ENCODE measurements at regions not wholly inside any gene's neighbourhood (a gene's known extent, or its start where the extent isn't known, plus 50 kb on each side); places are given as distances from the start of the nearest gene placed in this dataset.

DNA sequence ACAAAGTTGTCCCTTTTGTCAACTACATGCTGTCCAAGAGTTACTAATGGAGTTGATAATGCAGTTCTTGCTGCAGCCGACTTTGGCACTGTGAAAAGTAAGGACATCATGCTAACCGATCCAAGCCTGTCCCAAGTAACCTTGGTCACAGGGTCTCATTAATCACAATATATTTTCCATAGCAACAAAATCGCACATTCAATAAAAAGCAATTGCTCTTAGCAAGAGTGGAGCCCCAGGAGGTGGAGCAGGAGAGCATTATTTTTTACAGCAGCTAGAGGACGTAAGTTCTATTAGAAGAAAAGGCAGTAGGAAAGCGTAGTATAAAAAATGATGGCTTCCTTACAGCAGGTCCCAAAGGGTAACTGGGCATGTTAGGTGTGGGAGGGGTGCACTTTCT, 570.3 kb downstream of the EBF1 start:
- ChIA-PET POLR2A (no interaction called here), CTCF (ENCODE audit: low intra/inter-chr PET ratio, low total read pairs) (no interaction called here)
- no peak for FAIRE-seq
- Histone ChIP-seq H3K4me2 (ENCODE audit: low read depth, low read length) (no peak overlapping the region), H3K36me3 (replicated peaks in 1 of 2; ENCODE audit: control insufficient read depth in 1 of 2, insufficient read depth in 2 of 2, low read length in 2 of 2) (no peaks in the 10 kb centered on the region), H4K20me1 (ENCODE audit: insufficient read depth, low read length) (no peaks in the 10 kb centered on the region), H3K27me3 (ENCODE audit: control insufficient read depth in 1 of 2, insufficient read depth in 2 of 2, low read length in 2 of 2) (no peaks in the 10 kb centered on the region), H3K27ac (ENCODE audit: extremely low read length, insufficient read depth, low read length) (no peak overlapping the region), H2AFZ (ENCODE audit: low read length) (no peak overlapping the region), H3K9ac (ENCODE audit: insufficient read depth, low read depth, low read length) (no peak overlapping the region), H3K4me1 (ENCODE audit: insufficient read depth, low read length) (no peaks in the 10 kb centered on the region), H3K9me3 (ENCODE audit: low read length) (no peaks in the 10 kb centered on the region), H3K4me3 (replicated peaks in 1 of 3; ENCODE audit: insufficient read depth in 1 of 3, low read depth in 2 of 3, low read length in 3 of 3) (no peak overlapping the region), H3K79me2 (ENCODE audit: insufficient read depth, low read length) (no peaks in the 10 kb centered on the region)
- no TSS peak for BruUV-seq (replicated peaks)
- in situ Hi-C loops (cut with HindIII; ENCODE audit: extremely low pct_ligation_motif_present, low pct_unique_long_range_greater_than_20kb) = no loop called here
- no peak for ATAC-seq
- WGBS (ENCODE audit: low lambda C conversion rate) = 29% methylated on average over 5 of the region's 5 CpGs
- intact Hi-C loops (cut with micrococcal nuclease; ENCODE audit: unreplicated experiment) = no loop called here
- DNase-seq (ENCODE audit: low spot score) = no peak
- TF ChIP-seq, protein P1, sequence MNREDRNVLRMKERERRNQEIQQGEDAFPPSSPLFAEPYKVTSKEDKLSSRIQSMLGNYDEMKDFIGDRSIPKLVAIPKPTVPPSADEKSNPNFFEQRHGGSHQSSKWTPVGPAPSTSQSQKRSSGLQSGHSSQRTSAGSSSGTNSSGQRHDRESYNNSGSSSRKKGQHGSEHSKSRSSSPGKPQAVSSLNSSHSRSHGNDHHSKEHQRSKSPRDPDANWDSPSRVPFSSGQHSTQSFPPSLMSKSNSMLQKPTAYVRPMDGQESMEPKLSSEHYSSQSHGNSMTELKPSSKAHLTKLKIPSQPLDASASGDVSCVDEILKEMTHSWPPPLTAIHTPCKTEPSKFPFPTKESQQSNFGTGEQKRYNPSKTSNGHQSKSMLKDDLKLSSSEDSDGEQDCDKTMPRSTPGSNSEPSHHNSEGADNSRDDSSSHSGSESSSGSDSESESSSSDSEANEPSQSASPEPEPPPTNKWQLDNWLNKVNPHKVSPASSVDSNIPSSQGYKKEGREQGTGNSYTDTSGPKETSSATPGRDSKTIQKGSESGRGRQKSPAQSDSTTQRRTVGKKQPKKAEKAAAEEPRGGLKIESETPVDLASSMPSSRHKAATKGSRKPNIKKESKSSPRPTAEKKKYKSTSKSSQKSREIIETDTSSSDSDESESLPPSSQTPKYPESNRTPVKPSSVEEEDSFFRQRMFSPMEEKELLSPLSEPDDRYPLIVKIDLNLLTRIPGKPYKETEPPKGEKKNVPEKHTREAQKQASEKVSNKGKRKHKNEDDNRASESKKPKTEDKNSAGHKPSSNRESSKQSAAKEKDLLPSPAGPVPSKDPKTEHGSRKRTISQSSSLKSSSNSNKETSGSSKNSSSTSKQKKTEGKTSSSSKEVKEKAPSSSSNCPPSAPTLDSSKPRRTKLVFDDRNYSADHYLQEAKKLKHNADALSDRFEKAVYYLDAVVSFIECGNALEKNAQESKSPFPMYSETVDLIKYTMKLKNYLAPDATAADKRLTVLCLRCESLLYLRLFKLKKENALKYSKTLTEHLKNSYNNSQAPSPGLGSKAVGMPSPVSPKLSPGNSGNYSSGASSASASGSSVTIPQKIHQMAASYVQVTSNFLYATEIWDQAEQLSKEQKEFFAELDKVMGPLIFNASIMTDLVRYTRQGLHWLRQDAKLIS (CRISPR knock-in tag; IDR thresholded peaks at IDR 0.05) = no peak
- TF ChIP-seq GATA4 (IDR thresholded peaks at IDR 0.05; ENCODE audit: borderline replicate concordance, low read depth) (no peak), MYC (CRISPR knock-in tag; IDR thresholded peaks at IDR 0.05; ENCODE audit: borderline replicate concordance) (no peak), ZNF234 (CRISPR knock-in tag; conservative IDR thresholded peaks at IDR 0.05) (no peak)

DNA sequence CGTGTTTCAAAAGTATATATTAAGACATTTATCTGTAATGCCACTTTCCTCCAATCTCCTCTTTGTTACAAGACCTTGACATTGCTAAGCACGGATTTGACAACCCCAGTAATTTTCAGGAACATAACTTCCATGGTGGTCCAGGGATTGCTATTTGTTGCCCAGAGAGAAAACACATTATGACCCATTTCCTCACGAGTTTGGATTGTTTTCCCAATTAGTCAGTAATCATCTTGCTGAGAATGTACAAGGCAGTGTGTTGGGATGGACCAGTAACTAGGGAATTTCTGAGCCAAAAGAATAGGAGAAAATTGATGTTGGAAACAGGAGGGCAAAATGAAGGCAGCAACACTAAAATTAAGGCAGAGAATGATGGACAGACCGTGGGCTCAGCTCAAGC, 574.1 kb downstream of the EBF1 start:
- no peak for FAIRE-seq
- no peak for DNase-seq (ENCODE audit: low spot score)
- H2AFZ ChIP-seq (ENCODE audit: low read length) = no peak overlapping the region
- 3% methylated on average over 4 of the region's 4 CpGs for WGBS (ENCODE audit: low lambda C conversion rate)
- ChIA-PET CTCF (ENCODE audit: low intra/inter-chr PET ratio, low total read pairs) (no interaction called here), POLR2A (no interaction called here)
- no peaks in the 10 kb centered on the region for H4K20me1 ChIP-seq (ENCODE audit: insufficient read depth, low read length)
- H3K79me2 ChIP-seq (ENCODE audit: insufficient read depth, low read length) = no peaks in the 10 kb centered on the region
- no peaks in the 10 kb centered on the region for H3K36me3 ChIP-seq (replicated peaks in 1 of 2; ENCODE audit: control insufficient read depth in 1 of 2, insufficient read depth in 2 of 2, low read length in 2 of 2)
- ATAC-seq = no peak
- TF ChIP-seq DPF2 (CRISPR knock-in tag; IDR thresholded peaks at IDR 0.05; ENCODE audit: borderline replicate concordance, low read depth) (no peak), ZNF768 (CRISPR knock-in tag; IDR thresholded peaks at IDR 0.05) (no peak), ZNF317 (CRISPR knock-in tag; IDR thresholded peaks at IDR 0.05) (0 out of 2 replicates have a peak, but pooled peaks have one; percentile 43), ATF1 (CRISPR knock-in tag; IDR thresholded peaks at IDR 0.05) (no peak), ZNF839 (CRISPR knock-in tag; IDR thresholded peaks at IDR 0.05; ENCODE audit: borderline replicate concordance) (no peak), PAWR (CRISPR knock-in tag; IDR thresholded peaks at IDR 0.05; ENCODE audit: borderline replicate concordance) (no peak), RXRB (CRISPR knock-in tag; IDR thresholded peaks at IDR 0.05; ENCODE audit: borderline replicate concordance) (no peak)
- TF ChIP-seq, protein P2, sequence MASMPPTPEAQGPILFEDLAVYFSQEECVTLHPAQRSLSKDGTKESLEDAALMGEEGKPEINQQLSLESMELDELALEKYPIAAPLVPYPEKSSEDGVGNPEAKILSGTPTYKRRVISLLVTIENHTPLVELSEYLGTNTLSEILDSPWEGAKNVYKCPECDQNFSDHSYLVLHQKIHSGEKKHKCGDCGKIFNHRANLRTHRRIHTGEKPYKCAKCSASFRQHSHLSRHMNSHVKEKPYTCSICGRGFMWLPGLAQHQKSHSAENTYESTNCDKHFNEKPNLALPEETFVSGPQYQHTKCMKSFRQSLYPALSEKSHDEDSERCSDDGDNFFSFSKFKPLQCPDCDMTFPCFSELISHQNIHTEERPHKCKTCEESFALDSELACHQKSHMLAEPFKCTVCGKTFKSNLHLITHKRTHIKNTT (CRISPR knock-in tag; IDR thresholded peaks at IDR 0.05) = no peak
- TF ChIP-seq, protein P3, sequence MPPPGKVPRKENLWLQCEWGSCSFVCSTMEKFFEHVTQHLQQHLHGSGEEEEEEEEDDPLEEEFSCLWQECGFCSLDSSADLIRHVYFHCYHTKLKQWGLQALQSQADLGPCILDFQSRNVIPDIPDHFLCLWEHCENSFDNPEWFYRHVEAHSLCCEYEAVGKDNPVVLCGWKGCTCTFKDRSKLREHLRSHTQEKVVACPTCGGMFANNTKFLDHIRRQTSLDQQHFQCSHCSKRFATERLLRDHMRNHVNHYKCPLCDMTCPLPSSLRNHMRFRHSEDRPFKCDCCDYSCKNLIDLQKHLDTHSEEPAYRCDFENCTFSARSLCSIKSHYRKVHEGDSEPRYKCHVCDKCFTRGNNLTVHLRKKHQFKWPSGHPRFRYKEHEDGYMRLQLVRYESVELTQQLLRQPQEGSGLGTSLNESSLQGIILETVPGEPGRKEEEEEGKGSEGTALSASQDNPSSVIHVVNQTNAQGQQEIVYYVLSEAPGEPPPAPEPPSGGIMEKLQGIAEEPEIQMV (CRISPR knock-in tag; IDR thresholded peaks at IDR 0.05; ENCODE audit: low read depth) = no peak
- peaks cover under 1% of the 10 kb centered on the region; the same call in 1 of the 2 replicates for H3K4me1 ChIP-seq (ENCODE audit: insufficient read depth, low read length)
- no peak overlapping the region for H3K4me2 ChIP-seq (ENCODE audit: low read depth, low read length)
- no peak overlapping the region for H3K9ac ChIP-seq (ENCODE audit: insufficient read depth, low read depth, low read length)
- H3K27me3 ChIP-seq (ENCODE audit: control insufficient read depth in 1 of 2, insufficient read depth in 2 of 2, low read length in 2 of 2) = no peaks in the 10 kb centered on the region
- in situ Hi-C loops (cut with HindIII; ENCODE audit: extremely low pct_ligation_motif_present, low pct_unique_long_range_greater_than_20kb) = no loop called here
- no peak overlapping the region for H3K4me3 ChIP-seq (replicated peaks in 1 of 3; ENCODE audit: insufficient read depth in 1 of 3, low read depth in 2 of 3, low read length in 3 of 3)
- no peaks in the 10 kb centered on the region for H3K9me3 ChIP-seq (ENCODE audit: low read length)
- no TSS peak for BruUV-seq (replicated peaks)
- H3K27ac ChIP-seq (ENCODE audit: extremely low read length, insufficient read depth, low read length) = no peak overlapping the region
- intact Hi-C loops (cut with micrococcal nuclease; ENCODE audit: unreplicated experiment) = no loop called here
